PC-9 (cell line): ENCODE measurements at regions not wholly inside any gene's neighbourhood (a gene's known extent, or its start where the extent isn't known, plus 50 kb on each side); places are given as distances from the start of the nearest gene placed in this dataset.

Experiments
- BruUV-seq: library from RNA; stranded (reverse); fragments of 400-500 nt; replicated peaks from 2 replicates; lab custom pipeline; 2021; lab: Mats Ljungman, UMichigan
- CTCF ChIA-PET: fragments of 300-600 bp; sonication (Branson Sonifier 250); formaldehyde crosslinking; loops from one replicate; lab custom pipeline; 2022; ENCODE audit warnings: antibody characterized with exemption; lab: Charles Lee
- POLR2A ChIA-PET: fragments of 300-600 bp; sonication (Branson Sonifier 250); formaldehyde crosslinking; loops from one replicate; lab custom pipeline; 2022; ENCODE audit warnings: antibody characterized with exemption; ENCODE audit not compliant: unreplicated experiment; lab: Charles Lee
- DNase-seq, 2 experiments: peaks; one replicate each; pipeline versions ENCODE4 v3.0.0 to v3.0.0-alpha.2; 2015 to 2022; ENCODE audit warnings: mixed read lengths in 1 of 2
- H2AFZ ChIP-seq: fragments of 200-600 bp; sonication (generic); 2 replicates; pipeline ENCODE4 v1.8.1; 2017; ENCODE audit warnings: antibody characterized with exemption
- H3F3A ChIP-seq: fragments of 200-600 bp; sonication (generic); 2 replicates; pipeline ENCODE4 v1.8.1; 2017; ENCODE audit warnings: antibody characterized with exemption, mild to moderate bottlenecking, low read depth; ENCODE audit not compliant: insufficient read depth
- H3K27ac ChIP-seq: fragments of 200-600 bp; sonication (generic); 2 replicates; pipeline ENCODE4 v1.6.1; 2016; ENCODE audit warnings: mixed run types
- H3K27me3 ChIP-seq: fragments of 200-600 bp; sonication (generic); 2 replicates; pipeline ENCODE4 v1.6.1; 2016; ENCODE audit warnings: low read depth, mixed run types; ENCODE audit not compliant: insufficient read depth
- H3K36me3 ChIP-seq: fragments of 200-600 bp; sonication (generic); 2 replicates; pipeline ENCODE4 v1.6.1; 2016; ENCODE audit warnings: low read depth, mixed run types
- H3K4me1 ChIP-seq: fragments of 200-600 bp; sonication (generic); replicated peaks from 2 replicates; pipeline ENCODE4 v1.6.1; 2016; ENCODE audit warnings: mixed run types; ENCODE audit not compliant: insufficient read depth
- H3K4me2 ChIP-seq: fragments of 200-600 bp; sonication (generic); 2 replicates; pipeline ENCODE4 v1.6.1; 2017; ENCODE audit warnings: mixed run types
- H3K4me3 ChIP-seq: fragments of 200-600 bp; sonication (generic); 2 replicates; pipeline ENCODE4 v1.6.1; 2016; ENCODE audit warnings: mixed run types
- H3K79me2 ChIP-seq: fragments of 200-600 bp; sonication (generic); 2 replicates; pipeline ENCODE4 v1.6.1; 2017; ENCODE audit warnings: low read depth, mixed run types
- H3K9me2 ChIP-seq: fragments of 200-600 bp; sonication (generic); 2 replicates; pipeline ENCODE4 v1.8.1; 2017; ENCODE audit warnings: mild to moderate bottlenecking; ENCODE audit not compliant: insufficient read depth
- H3K9me3 ChIP-seq: fragments of 200-600 bp; sonication (generic); 2 replicates; pipeline ENCODE4 v1.8.1; 2016; ENCODE audit warnings: low read depth; ENCODE audit not compliant: insufficient read depth
- H4K20me1 ChIP-seq: fragments of 200-600 bp; sonication (generic); 2 replicates; pipeline ENCODE4 v1.8.1; 2017; ENCODE audit not compliant: insufficient read depth
- EZH2 ChIP-seq: fragments of 200-600 bp; sonication (generic); IDR thresholded peaks from 2 replicates; pipeline ENCODE4 v1.8.0; 2017; ENCODE audit warnings: antibody characterized with exemption, low read depth
- intact Hi-C: fragments of 100-400 bp; cut with micrococcal nuclease; formaldehyde crosslinking; loops from one replicate; pipeline ENCODE4 v1.10.0; 2022; ENCODE audit not compliant: unreplicated experiment
- TF ChIP-seq, protein P1 (sequence below): fragments of 200-600 bp; sonication (generic); conservative IDR thresholded peaks from 2 replicates; pipeline ENCODE4 v1.6.1; 2017; ENCODE audit warnings: mixed run types, antibody characterized with exemption, mild to moderate bottlenecking, moderate library complexity

DNA sequence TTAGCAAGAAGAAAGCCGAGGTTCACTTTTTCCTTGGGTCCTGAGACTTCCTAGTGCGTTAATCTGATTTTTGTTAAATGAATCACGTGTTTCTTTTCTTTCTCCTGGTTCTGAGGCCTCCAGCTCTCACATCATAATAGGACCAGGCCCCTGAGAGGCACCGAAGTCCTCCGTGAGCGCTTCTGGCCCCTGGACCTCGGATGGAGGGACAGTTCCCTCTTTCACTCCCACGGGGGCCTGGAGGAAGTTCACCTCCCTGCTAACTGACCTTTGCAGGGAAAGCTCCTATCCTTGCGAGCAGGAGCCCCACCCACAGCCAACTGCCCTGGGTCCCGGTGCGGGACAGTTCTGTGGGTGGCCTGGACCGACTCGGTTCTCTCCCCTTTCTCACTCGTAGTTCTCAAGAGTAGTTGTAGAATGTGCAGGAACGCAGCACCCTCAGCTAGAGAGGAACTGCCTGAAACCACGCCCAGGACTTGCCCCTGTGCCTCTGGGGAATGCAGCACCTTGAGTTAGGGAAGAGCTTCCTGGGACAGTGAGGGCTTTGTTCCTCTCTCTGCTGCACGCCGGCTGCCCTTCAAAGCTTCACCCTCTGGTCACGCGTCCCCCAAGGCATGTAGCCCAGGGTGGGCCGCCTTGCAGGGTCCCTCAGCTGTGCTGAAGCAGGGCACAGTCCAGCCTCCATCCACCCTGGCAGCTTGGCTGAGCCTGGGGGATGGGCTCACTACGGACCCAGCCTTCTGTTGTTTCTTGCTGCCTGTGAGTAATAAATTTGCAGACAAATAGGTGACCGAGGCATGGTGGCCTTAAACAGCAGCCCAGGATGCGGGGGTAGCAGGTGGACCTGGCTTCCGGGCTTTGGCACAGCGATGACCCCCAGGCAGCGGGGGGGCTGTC lies 264.6 kb downstream of the ADGRD1 start:
- CTCF ChIA-PET = no interaction called here
- POLR2A ChIA-PET = no interaction called here
- no peak overlapping the region for H3K4me3 ChIP-seq
- intact Hi-C loops = no loop called here
- no peak overlapping the region for H3K4me2 ChIP-seq
- no peaks in the 10 kb centered on the region for H3K36me3 ChIP-seq
- no peak overlapping the region for H3K27ac ChIP-seq
- no peaks in the 10 kb centered on the region for H4K20me1 ChIP-seq
- no TSS peak for BruUV-seq
- TF ChIP-seq EZH2 = no peak
- TF ChIP-seq, protein P1, sequence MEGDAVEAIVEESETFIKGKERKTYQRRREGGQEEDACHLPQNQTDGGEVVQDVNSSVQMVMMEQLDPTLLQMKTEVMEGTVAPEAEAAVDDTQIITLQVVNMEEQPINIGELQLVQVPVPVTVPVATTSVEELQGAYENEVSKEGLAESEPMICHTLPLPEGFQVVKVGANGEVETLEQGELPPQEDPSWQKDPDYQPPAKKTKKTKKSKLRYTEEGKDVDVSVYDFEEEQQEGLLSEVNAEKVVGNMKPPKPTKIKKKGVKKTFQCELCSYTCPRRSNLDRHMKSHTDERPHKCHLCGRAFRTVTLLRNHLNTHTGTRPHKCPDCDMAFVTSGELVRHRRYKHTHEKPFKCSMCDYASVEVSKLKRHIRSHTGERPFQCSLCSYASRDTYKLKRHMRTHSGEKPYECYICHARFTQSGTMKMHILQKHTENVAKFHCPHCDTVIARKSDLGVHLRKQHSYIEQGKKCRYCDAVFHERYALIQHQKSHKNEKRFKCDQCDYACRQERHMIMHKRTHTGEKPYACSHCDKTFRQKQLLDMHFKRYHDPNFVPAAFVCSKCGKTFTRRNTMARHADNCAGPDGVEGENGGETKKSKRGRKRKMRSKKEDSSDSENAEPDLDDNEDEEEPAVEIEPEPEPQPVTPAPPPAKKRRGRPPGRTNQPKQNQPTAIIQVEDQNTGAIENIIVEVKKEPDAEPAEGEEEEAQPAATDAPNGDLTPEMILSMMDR = no peak
- H2AFZ ChIP-seq = no peak overlapping the region
- no peaks in the 10 kb centered on the region for H3K9me3 ChIP-seq
- no peaks in the 10 kb centered on the region for H3K4me1 ChIP-seq
- H3F3A ChIP-seq = no peaks in the 10 kb centered on the region
- peaks cover 52% of the 10 kb centered on the region for H3K27me3 ChIP-seq
- DNase-seq = no peak
- H3K9me2 ChIP-seq = no peaks in the 10 kb centered on the region
- H3K79me2 ChIP-seq = no peaks in the 10 kb centered on the region

- ChIA-PET POLR2A (no interaction called here), CTCF (no interaction called here)
- peaks cover 46% of the 10 kb centered on the region for H3K27me3 ChIP-seq
- H3K36me3 ChIP-seq = no peaks in the 10 kb centered on the region
- H3K4me1 ChIP-seq = no peaks in the 10 kb centered on the region
- no TSS peak for BruUV-seq
- H3K9me3 ChIP-seq = no peaks in the 10 kb centered on the region
- no peak for TF ChIP-seq EZH2
- TF ChIP-seq, protein P1 = no peak
- no peak overlapping the region for H3K4me3 ChIP-seq
- no peak overlapping the region for H3K27ac ChIP-seq
- no peak overlapping the region for H3K4me2 ChIP-seq
- H4K20me1 ChIP-seq = no peaks in the 10 kb centered on the region
- DNase-seq = no peak
- H3K79me2 ChIP-seq = no peaks in the 10 kb centered on the region
- H3K9me2 ChIP-seq = no peaks in the 10 kb centered on the region
- intact Hi-C loops = no loop called here
- H3F3A ChIP-seq = no peaks in the 10 kb centered on the region
- H2AFZ ChIP-seq = no peak overlapping the region
Observed at GRCh38 chr12:131218923-131219669, 265.4 kb downstream of the ADGRD1 start.

GRCh38 chr12:131219670-131220330 lies 266.1 kb downstream of the ADGRD1 start:
- H3K4me1 ChIP-seq = no peaks in the 10 kb centered on the region
- intact Hi-C loops = loop anchor here (5.0 kb wide), 1 partner anchor 223 kb away; no protein-coding TSS in a partner anchor
- no TSS peak for BruUV-seq
- ChIA-PET POLR2A (no interaction called here), CTCF (no interaction called here)
- H4K20me1 ChIP-seq = no peaks in the 10 kb centered on the region
- H3F3A ChIP-seq = no peaks in the 10 kb centered on the region
- H3K9me3 ChIP-seq = no peaks in the 10 kb centered on the region
- no peak for DNase-seq
- H3K27ac ChIP-seq = no peak overlapping the region
- no peak overlapping the region for H2AFZ ChIP-seq
- H3K27me3 ChIP-seq = peaks cover 44% of the 10 kb centered on the region
- no peak overlapping the region for H3K4me3 ChIP-seq
- no peak overlapping the region for H3K4me2 ChIP-seq
- no peaks in the 10 kb centered on the region for H3K36me3 ChIP-seq
- H3K9me2 ChIP-seq = no peaks in the 10 kb centered on the region
- no peaks in the 10 kb centered on the region for H3K79me2 ChIP-seq
- TF ChIP-seq, protein P1 = no peak
- no peak for TF ChIP-seq EZH2
